Osteocyte (in vitro differentiated cells): ENCODE measurements at regions not wholly inside any gene's neighbourhood (a gene's known extent, or its start where the extent isn't known, plus 50 kb on each side); places are given as distances from the start of the nearest gene placed in this dataset.

ENCODE experiments used
- DNase-seq: peaks from one replicate; pipeline ENCODE4 v3.0.0; 2021; ENCODE audit warnings: mixed read lengths; ENCODE audit not compliant: unreplicated experiment; ENCODE audit errors: extremely low spot score
- H3K27ac Mint-ChIP-seq: one replicate; pipeline ENCODE4 v1.8.0; 2021; ENCODE audit warnings: mild to moderate bottlenecking, mixed read lengths; ENCODE audit not compliant: unreplicated experiment
- H3K27me3 Mint-ChIP-seq: one replicate; pipeline ENCODE4 v1.8.0; 2021; ENCODE audit warnings: mixed read lengths; ENCODE audit not compliant: unreplicated experiment
- H3K36me3 Mint-ChIP-seq: one replicate; pipeline ENCODE4 v1.8.0; 2021; ENCODE audit warnings: mixed read lengths; ENCODE audit not compliant: unreplicated experiment
- H3K4me1 Mint-ChIP-seq: one replicate; pipeline ENCODE4 v1.8.0; 2021; ENCODE audit warnings: mixed read lengths; ENCODE audit not compliant: unreplicated experiment
- H3K4me3 Mint-ChIP-seq: one replicate; pipeline ENCODE4 v1.8.0; 2021; ENCODE audit warnings: mild to moderate bottlenecking, moderate library complexity, mixed read lengths; ENCODE audit not compliant: unreplicated experiment
- H3K9me3 Mint-ChIP-seq: one replicate; pipeline ENCODE4 v1.8.0; 2021; ENCODE audit warnings: mixed read lengths; ENCODE audit not compliant: unreplicated experiment
- TF ChIP-seq, protein P1 (sequence below): fragments of 200-600 bp; sonication (generic); IDR thresholded peaks from 2 replicates; pipeline ENCODE4 v1.5.0; 2021; ENCODE audit warnings: antibody characterized with exemption, mild to moderate bottlenecking, moderate library complexity

DNA sequence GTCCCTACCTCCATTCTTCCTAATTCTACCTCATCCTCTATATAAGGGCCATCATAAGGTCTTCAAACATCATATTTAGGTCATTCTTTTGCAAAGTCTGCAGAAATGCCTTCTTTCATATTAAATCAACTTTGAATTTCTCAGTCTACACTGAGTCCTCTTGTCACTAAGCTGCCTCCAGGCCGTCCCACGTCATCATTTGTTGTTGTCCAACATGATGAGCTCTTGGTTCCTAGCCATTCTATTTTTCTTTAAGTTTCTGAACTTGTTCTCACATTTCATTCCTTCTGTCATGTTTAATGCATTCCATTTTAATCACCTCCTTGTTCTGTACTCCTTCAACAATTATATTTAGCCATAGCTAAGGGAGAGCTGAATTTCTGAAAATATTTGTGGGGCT, 59.2 kb upstream of the PGR start:
- no peaks in the 10 kb centered on the region for H3K9me3 Mint-ChIP-seq
- H3K4me3 Mint-ChIP-seq: no peak overlapping the region
- H3K4me1 Mint-ChIP-seq: no peaks in the 10 kb centered on the region
- TF ChIP-seq, protein P1, sequence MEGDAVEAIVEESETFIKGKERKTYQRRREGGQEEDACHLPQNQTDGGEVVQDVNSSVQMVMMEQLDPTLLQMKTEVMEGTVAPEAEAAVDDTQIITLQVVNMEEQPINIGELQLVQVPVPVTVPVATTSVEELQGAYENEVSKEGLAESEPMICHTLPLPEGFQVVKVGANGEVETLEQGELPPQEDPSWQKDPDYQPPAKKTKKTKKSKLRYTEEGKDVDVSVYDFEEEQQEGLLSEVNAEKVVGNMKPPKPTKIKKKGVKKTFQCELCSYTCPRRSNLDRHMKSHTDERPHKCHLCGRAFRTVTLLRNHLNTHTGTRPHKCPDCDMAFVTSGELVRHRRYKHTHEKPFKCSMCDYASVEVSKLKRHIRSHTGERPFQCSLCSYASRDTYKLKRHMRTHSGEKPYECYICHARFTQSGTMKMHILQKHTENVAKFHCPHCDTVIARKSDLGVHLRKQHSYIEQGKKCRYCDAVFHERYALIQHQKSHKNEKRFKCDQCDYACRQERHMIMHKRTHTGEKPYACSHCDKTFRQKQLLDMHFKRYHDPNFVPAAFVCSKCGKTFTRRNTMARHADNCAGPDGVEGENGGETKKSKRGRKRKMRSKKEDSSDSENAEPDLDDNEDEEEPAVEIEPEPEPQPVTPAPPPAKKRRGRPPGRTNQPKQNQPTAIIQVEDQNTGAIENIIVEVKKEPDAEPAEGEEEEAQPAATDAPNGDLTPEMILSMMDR: no peak
- H3K27ac Mint-ChIP-seq: no peak overlapping the region
- no peak for DNase-seq
- peaks cover 3% of the 10 kb centered on the region for H3K27me3 Mint-ChIP-seq
- H3K36me3 Mint-ChIP-seq: no peaks in the 10 kb centered on the region

DNA sequence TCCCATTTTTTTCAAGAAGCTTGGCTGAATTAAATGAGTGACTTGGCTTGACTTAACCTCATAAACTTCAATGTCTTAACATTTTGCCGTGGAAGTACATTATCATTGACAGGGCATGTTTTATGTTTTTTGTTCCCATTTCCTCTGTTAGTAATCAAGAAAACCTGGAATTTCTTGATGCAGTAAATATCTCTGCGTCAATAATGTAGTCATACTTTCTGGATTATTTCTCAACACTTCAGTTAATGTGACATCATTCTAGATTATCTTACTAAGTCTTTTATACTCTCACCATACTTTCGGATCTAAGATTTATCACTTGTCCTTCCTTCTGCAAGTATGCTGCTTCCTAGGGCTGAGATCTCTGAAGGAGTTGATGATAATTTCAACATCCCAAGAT, 58.6 kb upstream of the PGR start:
- Mint-ChIP-seq H3K4me3 (no peak overlapping the region), H3K27me3 (peaks cover 3% of the 10 kb centered on the region), H3K9me3 (no peaks in the 10 kb centered on the region), H3K36me3 (no peaks in the 10 kb centered on the region), H3K4me1 (no peaks in the 10 kb centered on the region), H3K27ac (no peak overlapping the region)
- TF ChIP-seq, protein P1: no peak
- no peak for DNase-seq

DNA sequence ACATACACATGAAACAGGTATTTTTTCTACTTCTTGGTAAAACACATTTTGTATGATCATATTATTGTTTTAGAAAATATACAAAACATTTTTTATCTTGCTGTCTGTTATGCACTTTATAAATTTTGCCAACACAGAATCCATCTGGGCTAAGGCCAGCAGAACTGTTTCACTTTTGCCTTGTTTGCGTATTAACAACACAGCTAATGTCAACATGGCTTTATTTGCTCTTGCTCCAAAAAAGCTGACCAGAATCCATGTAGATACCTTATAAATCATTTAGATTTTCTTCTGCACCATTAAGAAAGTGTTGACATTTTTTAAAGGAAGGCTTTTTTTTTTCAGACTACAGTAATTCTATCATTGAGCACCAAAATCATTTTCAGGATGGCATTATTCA, 58.1 kb upstream of the PGR start:
- no peak overlapping the region for H3K4me3 Mint-ChIP-seq
- H3K4me1 Mint-ChIP-seq: no peaks in the 10 kb centered on the region
- no peaks in the 10 kb centered on the region for H3K9me3 Mint-ChIP-seq
- H3K27me3 Mint-ChIP-seq: peaks cover 3% of the 10 kb centered on the region
- no peaks in the 10 kb centered on the region for H3K36me3 Mint-ChIP-seq
- DNase-seq: no peak
- TF ChIP-seq, protein P1: no peak
- H3K27ac Mint-ChIP-seq: no peak overlapping the region

DNA sequence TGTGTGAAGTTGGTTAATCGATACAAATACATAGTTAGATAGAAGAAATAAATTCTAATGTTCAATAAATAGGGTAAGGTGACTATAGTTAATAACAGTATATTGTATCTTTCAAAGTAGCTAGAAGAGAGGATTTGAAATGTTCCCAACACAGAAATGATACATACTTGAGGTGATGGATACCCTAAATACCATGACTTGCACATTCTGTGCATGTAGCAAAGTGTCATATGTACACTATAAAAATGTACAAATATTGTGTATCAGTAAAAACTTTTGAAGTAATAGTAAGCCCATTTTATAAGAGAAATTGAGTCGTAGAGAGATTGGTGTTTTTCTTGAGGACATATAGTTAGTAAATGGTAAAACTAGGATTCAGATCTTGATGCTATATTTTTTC, 56.4 kb upstream of the PGR start:
- no peak overlapping the region for H3K4me3 Mint-ChIP-seq
- H3K27ac Mint-ChIP-seq: no peak overlapping the region
- no peaks in the 10 kb centered on the region for H3K4me1 Mint-ChIP-seq
- TF ChIP-seq, protein P1: no peak
- peaks cover 3% of the 10 kb centered on the region for H3K27me3 Mint-ChIP-seq
- no peaks in the 10 kb centered on the region for H3K9me3 Mint-ChIP-seq
- DNase-seq: no peak
- no peaks in the 10 kb centered on the region for H3K36me3 Mint-ChIP-seq

DNA sequence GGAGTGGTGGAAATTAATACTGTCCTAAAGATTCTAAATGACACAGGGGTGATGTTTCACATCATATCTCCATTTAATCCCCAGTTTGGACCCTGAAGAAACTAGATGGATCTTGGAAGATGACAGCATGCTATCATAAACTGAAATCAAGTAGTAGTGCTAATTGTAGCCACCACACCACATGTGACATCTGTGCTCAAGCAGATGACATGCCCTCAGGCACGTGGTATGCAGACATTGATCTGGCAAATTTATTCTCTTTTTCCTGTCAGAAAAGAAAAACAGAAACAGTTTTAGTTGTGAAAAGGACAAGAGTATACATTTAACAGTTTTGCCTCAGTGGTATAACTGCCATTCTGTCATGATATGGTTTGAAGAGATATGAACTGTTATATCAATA, 52.9 kb upstream of the PGR start:
- no peak for DNase-seq
- no peak overlapping the region for H3K4me3 Mint-ChIP-seq
- H3K27me3 Mint-ChIP-seq: peaks cover 3% of the 10 kb centered on the region
- H3K9me3 Mint-ChIP-seq: no peaks in the 10 kb centered on the region
- TF ChIP-seq, protein P1: no peak
- H3K36me3 Mint-ChIP-seq: no peaks in the 10 kb centered on the region
- H3K4me1 Mint-ChIP-seq: no peaks in the 10 kb centered on the region
- no peak overlapping the region for H3K27ac Mint-ChIP-seq
